ENCODE measurements at regions not wholly inside any gene's neighbourhood (a gene's known extent, or its start where the extent isn't known, plus 50 kb on each side); places are given as distances from the start of the nearest gene placed in this dataset.

- TF ChIP-seq CTCF (IDR thresholded peaks at IDR 0.05; ENCODE audit: insufficient read depth in 1 of 2, low read depth in 1 of 2, low read length in 1 of 2, severe bottlenecking in 1 of 2, unreplicated experiment in 1 of 2) = no peak
- H3K4me1 ChIP-seq = no peaks in the 10 kb centered on the region
- Mint-ChIP-seq H3K36me3 (ENCODE audit: insufficient read depth, unreplicated experiment) (no peaks in the 10 kb centered on the region), H3K4me1 (ENCODE audit: low read depth, unreplicated experiment) (no peaks in the 10 kb centered on the region), H3K27me3 (ENCODE audit: insufficient read depth, unreplicated experiment) (peaks cover 26% of the 10 kb centered on the region), H3K27ac (ENCODE audit: unreplicated experiment) (no peak overlapping the region), H3K9me3 (ENCODE audit: unreplicated experiment) (no peaks in the 10 kb centered on the region), H3K4me3 (ENCODE audit: unreplicated experiment) (no peak overlapping the region)
- no TSS peak for BruUV-seq (replicated peaks)
- H3K4me3 ChIP-seq (ENCODE audit: low read depth, low read length) = no peak overlapping the region
- CTCF ChIA-PET = no interaction called here
- DNase-seq = peak in 1 of 2 experiments; percentile 23
- intact Hi-C loops (cut with micrococcal nuclease; ENCODE audit: unreplicated experiment) = no loop called here
- POLR2A ChIA-PET = no interaction called here
- H3K27me3 ChIP-seq (replicated peaks; ENCODE audit: control insufficient read depth, insufficient read depth, low read length) = peaks cover 2% of the 10 kb centered on the region; the same call in 1 of the 2 replicates
- H3K36me3 ChIP-seq (ENCODE audit: control insufficient read depth, insufficient read depth, low read length) = no peaks in the 10 kb centered on the region
- no peaks in the 10 kb centered on the region for H3K9me3 ChIP-seq
Observed at GRCh38 chr16:86218479-86219170, 291.7 kb upstream of the FOXF1 start.

- BruUV-seq (replicated peaks) = no TSS peak
Observed at GRCh38 chr16:86219655-86220445, 290.5 kb upstream of the FOXF1 start.

GRCh38 chr16:86220561-86220960 lies 289.8 kb upstream of the FOXF1 start:
- Mint-ChIP-seq H3K36me3 (ENCODE audit: insufficient read depth, unreplicated experiment) (no peaks in the 10 kb centered on the region), H3K27me3 (ENCODE audit: insufficient read depth, unreplicated experiment) (peaks cover 26% of the 10 kb centered on the region), H3K27ac (ENCODE audit: unreplicated experiment) (no peak overlapping the region), H3K9me3 (ENCODE audit: unreplicated experiment) (no peaks in the 10 kb centered on the region), H3K4me1 (ENCODE audit: low read depth, unreplicated experiment) (no peaks in the 10 kb centered on the region), H3K4me3 (ENCODE audit: unreplicated experiment) (no peak overlapping the region)
- Histone ChIP-seq H3K4me1 (no peaks in the 10 kb centered on the region), H3K4me3 (ENCODE audit: low read depth, low read length) (no peak overlapping the region), H3K9me3 (no peaks in the 10 kb centered on the region), H3K36me3 (ENCODE audit: control insufficient read depth, insufficient read depth, low read length) (no peaks in the 10 kb centered on the region), H3K27me3 (replicated peaks; ENCODE audit: control insufficient read depth, insufficient read depth, low read length) (peaks cover 2% of the 10 kb centered on the region; the same call in 1 of the 2 replicates)
- no TSS peak for BruUV-seq (replicated peaks)
- intact Hi-C loops (cut with micrococcal nuclease; ENCODE audit: unreplicated experiment) = no loop called here
- CTCF ChIA-PET = no interaction called here
- no peak for DNase-seq
- TF ChIP-seq CTCF (IDR thresholded peaks at IDR 0.05; ENCODE audit: insufficient read depth in 1 of 2, low read depth in 1 of 2, low read length in 1 of 2, severe bottlenecking in 1 of 2, unreplicated experiment in 1 of 2) = no peak
- POLR2A ChIA-PET = no interaction called here

More at GRCh38 chr16:86219655-86220445, 290.5 kb upstream of the FOXF1 start:
- POLR2A ChIA-PET = no interaction called here
- Mint-ChIP-seq H3K36me3 (ENCODE audit: insufficient read depth, unreplicated experiment) (no peaks in the 10 kb centered on the region), H3K4me3 (ENCODE audit: unreplicated experiment) (no peak overlapping the region), H3K9me3 (ENCODE audit: unreplicated experiment) (no peaks in the 10 kb centered on the region), H3K4me1 (ENCODE audit: low read depth, unreplicated experiment) (no peaks in the 10 kb centered on the region), H3K27me3 (ENCODE audit: insufficient read depth, unreplicated experiment) (peaks cover 26% of the 10 kb centered on the region), H3K27ac (ENCODE audit: unreplicated experiment) (no peak overlapping the region)
- no peaks in the 10 kb centered on the region for H3K9me3 ChIP-seq
- H3K4me1 ChIP-seq = no peaks in the 10 kb centered on the region
- no peak for TF ChIP-seq CTCF (IDR thresholded peaks at IDR 0.05; ENCODE audit: insufficient read depth in 1 of 2, low read depth in 1 of 2, low read length in 1 of 2, severe bottlenecking in 1 of 2, unreplicated experiment in 1 of 2)
- peaks cover 2% of the 10 kb centered on the region; the same call in 1 of the 2 replicates for H3K27me3 ChIP-seq (replicated peaks; ENCODE audit: control insufficient read depth, insufficient read depth, low read length)
- no peak overlapping the region for H3K4me3 ChIP-seq (ENCODE audit: low read depth, low read length)
- CTCF ChIA-PET = no interaction called here
- intact Hi-C loops (cut with micrococcal nuclease; ENCODE audit: unreplicated experiment) = no loop called here
- no peaks in the 10 kb centered on the region for H3K36me3 ChIP-seq (ENCODE audit: control insufficient read depth, insufficient read depth, low read length)
- DNase-seq = peak in 1 of 2 experiments; percentile 23
